Sigmoid colon (tissue), 4 donors: ENCODE measurements at regions not wholly inside any gene's neighbourhood (a gene's known extent, or its start where the extent isn't known, plus 50 kb on each side); places are given as distances from the start of the nearest gene placed in this dataset.

Experiments
- EP300 ChIP-seq, 4 donors: sonication (generic); formaldehyde crosslinking; IDR thresholded peaks; one replicate each; pipeline ENCODE4 v1.6.1; 2017; ENCODE audit warnings: antibody characterized with exemption in 4 of 4
- POLR2AphosphoS5 ChIP-seq, 4 donors: sonication (generic); formaldehyde crosslinking; IDR thresholded peaks; one replicate each; pipeline ENCODE4 v1.6.1; 2017; ENCODE audit warnings: antibody characterized with exemption in 4 of 4
- TF ChIP-seq, protein P1 (sequence below), 4 experiments: fragments of 450-650 bp in 3 of 4; fragments of 200-600 bp in 1 of 4; IDR thresholded peaks; one replicate each; pipeline ENCODE4 v1.5.1; 2016 to 2019; ENCODE audit warnings: antibody characterized with exemption in 4 of 4, mild to moderate bottlenecking in 3 of 4, moderate library complexity in 2 of 4

DNA sequence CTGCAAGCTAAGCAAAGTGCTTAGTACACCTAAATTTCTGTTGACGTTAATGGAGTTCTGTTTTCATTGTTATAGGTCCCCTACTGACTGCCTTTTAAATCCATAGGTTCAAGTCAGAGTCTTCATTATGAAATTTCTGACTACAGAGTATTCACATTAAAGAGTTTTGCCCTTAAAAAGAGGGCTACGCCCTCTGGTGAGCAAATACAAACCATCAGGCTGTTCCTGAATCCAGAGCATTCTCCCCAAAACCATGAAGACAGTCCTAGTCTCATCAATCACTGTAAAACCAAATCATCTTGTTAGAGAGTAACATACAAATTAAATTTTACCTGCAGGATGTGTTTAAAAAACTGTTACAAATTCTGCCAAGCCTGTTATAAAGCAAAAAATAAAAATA, 1091.7 kb downstream of the TDRD15 start:
- TF ChIP-seq, protein P1, sequence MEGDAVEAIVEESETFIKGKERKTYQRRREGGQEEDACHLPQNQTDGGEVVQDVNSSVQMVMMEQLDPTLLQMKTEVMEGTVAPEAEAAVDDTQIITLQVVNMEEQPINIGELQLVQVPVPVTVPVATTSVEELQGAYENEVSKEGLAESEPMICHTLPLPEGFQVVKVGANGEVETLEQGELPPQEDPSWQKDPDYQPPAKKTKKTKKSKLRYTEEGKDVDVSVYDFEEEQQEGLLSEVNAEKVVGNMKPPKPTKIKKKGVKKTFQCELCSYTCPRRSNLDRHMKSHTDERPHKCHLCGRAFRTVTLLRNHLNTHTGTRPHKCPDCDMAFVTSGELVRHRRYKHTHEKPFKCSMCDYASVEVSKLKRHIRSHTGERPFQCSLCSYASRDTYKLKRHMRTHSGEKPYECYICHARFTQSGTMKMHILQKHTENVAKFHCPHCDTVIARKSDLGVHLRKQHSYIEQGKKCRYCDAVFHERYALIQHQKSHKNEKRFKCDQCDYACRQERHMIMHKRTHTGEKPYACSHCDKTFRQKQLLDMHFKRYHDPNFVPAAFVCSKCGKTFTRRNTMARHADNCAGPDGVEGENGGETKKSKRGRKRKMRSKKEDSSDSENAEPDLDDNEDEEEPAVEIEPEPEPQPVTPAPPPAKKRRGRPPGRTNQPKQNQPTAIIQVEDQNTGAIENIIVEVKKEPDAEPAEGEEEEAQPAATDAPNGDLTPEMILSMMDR (IDR thresholded peaks at IDR 0.05), result no peak
- TF ChIP-seq POLR2AphosphoS5 (IDR thresholded peaks at IDR 0.05), result no peak
- no peak for TF ChIP-seq EP300 (IDR thresholded peaks at IDR 0.05)
